Osteoblast (primary cell): ENCODE measurements at regions not wholly inside any gene's neighbourhood (a gene's known extent, or its start where the extent isn't known, plus 50 kb on each side); places are given as distances from the start of the nearest gene placed in this dataset.
A peak's percentile ranks its signal among the peaks of the same experiment; 100 is the strongest.

Experiments used
- DNase-seq: peaks from one replicate; pipeline ENCODE4 v3.0.0; 2011; ENCODE audit warnings: low spot score, mixed read lengths; ENCODE audit not compliant: insufficient read length; ENCODE audit errors: missing footprints
- H2AFZ ChIP-seq: 2 replicates; pipeline ENCODE4 v1.6.0; 2011; ENCODE audit warnings: mild to moderate bottlenecking, low read length
- H3K27ac ChIP-seq: 2 replicates; pipeline ENCODE4 v1.5.1; 2011; ENCODE audit warnings: mild to moderate bottlenecking, low read depth, low read length, moderate library complexity
- H3K27me3 ChIP-seq: 2 replicates; pipeline ENCODE4 v1.6.0; 2012; ENCODE audit warnings: mild to moderate bottlenecking, control low read depth, inconsistent platforms, low read length, moderate library complexity; ENCODE audit not compliant: insufficient read depth
- H3K36me3 ChIP-seq: 2 replicates; pipeline ENCODE4 v1.5.1; 2011; ENCODE audit warnings: mild to moderate bottlenecking, low read length, control low read depth, moderate library complexity; ENCODE audit not compliant: insufficient read depth
- H3K4me1 ChIP-seq: 2 replicates; pipeline ENCODE4 v1.5.1; 2011; ENCODE audit warnings: mild to moderate bottlenecking, low read length, control low read depth, moderate library complexity; ENCODE audit not compliant: insufficient read depth
- H3K4me2 ChIP-seq: 2 replicates; pipeline ENCODE4 v1.6.0; 2011; ENCODE audit warnings: mild to moderate bottlenecking, low read length; ENCODE audit not compliant: insufficient read depth
- H3K4me3 ChIP-seq: fragments of 200-600 bp; sonication (generic); 3 replicates; pipeline ENCODE4 v1.5.1; 2012; ENCODE audit warnings: mild to moderate bottlenecking, low read length, inconsistent platforms; ENCODE audit not compliant: insufficient read depth
- H3K79me2 ChIP-seq: 2 replicates; pipeline ENCODE4 v1.6.0; 2012; ENCODE audit warnings: mild to moderate bottlenecking, low read length, control low read depth, inconsistent platforms; ENCODE audit not compliant: insufficient read depth
- H3K9me3 ChIP-seq: 2 replicates; pipeline ENCODE4 v1.5.1; 2011; ENCODE audit warnings: low read depth, low read length, control low read depth
- H4K20me1 ChIP-seq: 2 replicates; pipeline ENCODE4 v1.6.0; 2012; ENCODE audit warnings: mild to moderate bottlenecking, low read length, control low read depth; ENCODE audit not compliant: insufficient read depth
- CTCF ChIP-seq: IDR thresholded peaks from 2 replicates; pipeline ENCODE4 v1.5.1; 2011; ENCODE audit warnings: mild to moderate bottlenecking, low read depth, low read length, moderate library complexity; ENCODE audit errors: extremely low read depth

- Histone ChIP-seq H3K4me3 (no peak overlapping the region), H3K27ac (no peak overlapping the region), H3K79me2 (no peaks in the 10 kb centered on the region), H3K36me3 (no peaks in the 10 kb centered on the region), H3K27me3 (no peaks in the 10 kb centered on the region), H2AFZ (no peak overlapping the region), H4K20me1 (no peaks in the 10 kb centered on the region), H3K4me2 (no peak overlapping the region), H3K9me3 (no peaks in the 10 kb centered on the region), H3K4me1 (no peaks in the 10 kb centered on the region)
- no peak for DNase-seq
- TF ChIP-seq CTCF, result no peak
Observed at GRCh38 chr4:56750231-56750630, 69.1 kb upstream of the HOPX start.

DNA sequence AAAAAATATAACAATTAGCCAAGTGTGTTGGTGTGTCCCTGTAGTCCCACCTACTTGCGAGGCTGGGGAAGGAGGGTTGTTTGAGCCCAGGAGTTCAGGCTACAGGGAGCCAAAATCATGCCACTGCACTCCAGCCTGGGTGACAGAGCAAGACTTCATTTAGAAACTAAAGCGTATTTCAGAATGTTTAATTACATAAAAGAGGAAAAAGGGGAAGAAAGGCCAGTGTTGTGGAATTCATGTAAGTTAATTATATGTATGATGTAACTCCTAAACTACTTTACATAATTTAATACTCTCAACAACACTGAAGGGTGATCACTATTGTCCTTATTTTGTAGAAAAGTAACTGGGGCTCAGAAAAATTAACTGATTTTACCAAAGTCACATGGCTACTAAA, 67.2 kb upstream of the HOPX start:
- Histone ChIP-seq H3K4me1 (peaks cover 1% of the 10 kb centered on the region), H4K20me1 (no peaks in the 10 kb centered on the region), H3K36me3 (no peaks in the 10 kb centered on the region), H3K79me2 (no peaks in the 10 kb centered on the region), H3K4me3 (no peak overlapping the region), H2AFZ (no peak overlapping the region), H3K27ac (no peak overlapping the region), H3K27me3 (no peaks in the 10 kb centered on the region), H3K4me2 (no peak overlapping the region), H3K9me3 (no peaks in the 10 kb centered on the region)
- DNase-seq, result no peak
- no peak for TF ChIP-seq CTCF

- no peaks in the 10 kb centered on the region for H4K20me1 ChIP-seq
- no peak overlapping the region for H3K4me3 ChIP-seq
- TF ChIP-seq CTCF, result no peak
- H2AFZ ChIP-seq, result no peak overlapping the region
- peak; percentile 68 for DNase-seq
- H3K27ac ChIP-seq, result no peak overlapping the region
- no peaks in the 10 kb centered on the region for H3K9me3 ChIP-seq
- H3K4me2 ChIP-seq, result no peak overlapping the region
- H3K4me1 ChIP-seq, result peaks cover 14% of the 10 kb centered on the region
- H3K27me3 ChIP-seq, result no peaks in the 10 kb centered on the region
- H3K36me3 ChIP-seq, result no peaks in the 10 kb centered on the region
- no peaks in the 10 kb centered on the region for H3K79me2 ChIP-seq
Observed at GRCh38 chr4:56746639-56747038, 65.5 kb upstream of the HOPX start.

GRCh38 chr4:56745042-56745441, 63.9 kb upstream of the HOPX start:
- Histone ChIP-seq H3K4me2 (no peak overlapping the region), H3K27me3 (no peaks in the 10 kb centered on the region), H2AFZ (no peak overlapping the region), H3K4me1 (peaks cover 14% of the 10 kb centered on the region), H3K27ac (no peak overlapping the region), H3K79me2 (no peaks in the 10 kb centered on the region), H3K36me3 (no peaks in the 10 kb centered on the region), H4K20me1 (no peaks in the 10 kb centered on the region), H3K9me3 (no peaks in the 10 kb centered on the region), H3K4me3 (no peak overlapping the region)
- DNase-seq, result no peak
- no peak for TF ChIP-seq CTCF
